Left hindlimb (tissue), 1 donor: ENCODE measurements at regions not wholly inside any gene's neighbourhood (a gene's known extent, or its start where the extent isn't known, plus 50 kb on each side); places are given as distances from the start of the nearest gene placed in this dataset.
"Not testable (repeated sequence)": the region's sequence is repeated elsewhere in the genome, so short reads cannot be mapped to it uniquely, and the experiment has no call there.

Source experiments
- DNase-seq: peaks from one replicate; pipeline ENCODE4 v3.0.0-alpha.2; 2018

GRCh38 chrX:91500499-91500898 lies 65.9 kb downstream of the PABPC5 start:
- DNase-seq, result peak; percentile 10

DNA sequence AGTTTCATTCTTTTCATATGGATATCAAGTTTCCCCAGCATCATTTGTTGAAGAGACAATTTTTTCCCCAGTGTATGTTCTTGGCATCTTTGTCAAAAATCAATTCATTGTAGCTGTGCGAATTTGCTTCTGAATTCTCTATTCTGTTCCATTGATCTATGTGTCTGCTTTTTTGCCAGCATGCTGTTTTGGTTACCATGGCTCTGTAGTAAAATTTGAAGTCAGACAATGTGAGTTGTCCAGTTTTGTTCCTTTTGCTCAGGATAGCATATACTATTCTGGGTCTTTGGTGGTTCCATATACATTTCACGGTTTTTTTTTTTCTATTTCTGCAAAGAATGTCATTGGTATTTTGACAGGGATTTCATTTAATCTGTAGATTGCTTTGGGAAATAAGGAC lies 95.6 kb downstream of the PABPC5 start:
- DNase-seq, result not testable (repeated sequence)

- not testable (repeated sequence) for DNase-seq
These were observed 128.5 kb downstream of the PABPC5 start for GRCh38 chrX:91563127-91563526.
